PC-3 (cell line): ENCODE measurements at regions not wholly inside any gene's neighbourhood (a gene's known extent, or its start where the extent isn't known, plus 50 kb on each side); places are given as distances from the start of the nearest gene placed in this dataset.
"Not testable (repeated sequence)": the region's sequence is repeated elsewhere in the genome, so short reads cannot be mapped to it uniquely, and the experiment has no call there.

ENCODE experiments used
- EZH2 ChIP-seq: fragments of 300-600 bp; sonication (generic); IDR thresholded peaks from one replicate; pipeline ENCODE4 v1.6.1; 2017; ENCODE audit warnings: antibody characterized with exemption, mild to moderate bottlenecking, low read length; ENCODE audit not compliant: unreplicated experiment
- TF ChIP-seq, protein P1 (sequence below): fragments of 300-600 bp; sonication (generic); conservative IDR thresholded peaks from 2 replicates; pipeline ENCODE4 v1.5.1; 2017; ENCODE audit warnings: antibody characterized with exemption, low read depth, mild to moderate bottlenecking, low read length

DNA sequence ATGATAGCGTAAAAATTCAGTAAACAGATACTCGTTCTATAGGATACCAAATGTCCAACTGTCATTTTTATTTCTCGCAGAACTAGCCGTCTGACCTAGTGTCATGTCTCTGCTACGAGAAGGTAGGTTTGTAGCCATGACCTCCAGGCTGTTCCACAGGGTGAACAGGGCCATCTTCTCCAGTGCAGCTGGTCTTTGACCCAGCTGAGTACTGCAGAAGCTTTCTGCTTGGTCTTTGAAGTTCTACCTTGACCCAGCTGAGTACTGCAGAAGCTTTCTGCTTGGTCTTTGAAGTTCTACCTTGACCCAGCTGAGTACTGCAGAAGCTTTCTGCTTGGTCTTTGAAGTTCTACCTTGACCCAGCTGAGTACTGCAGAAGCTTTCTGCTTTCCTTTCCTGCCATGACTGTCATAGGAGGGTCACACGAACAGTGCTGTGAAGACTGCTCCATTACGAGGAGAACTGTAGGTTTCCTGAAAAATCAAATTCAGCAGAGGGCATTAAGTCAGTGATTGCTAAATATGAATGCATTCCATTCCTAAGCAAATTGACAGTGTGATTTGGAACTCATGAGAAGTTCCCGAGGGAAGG is 532.8 kb upstream of the NRP1 start:
- TF ChIP-seq, protein P1, sequence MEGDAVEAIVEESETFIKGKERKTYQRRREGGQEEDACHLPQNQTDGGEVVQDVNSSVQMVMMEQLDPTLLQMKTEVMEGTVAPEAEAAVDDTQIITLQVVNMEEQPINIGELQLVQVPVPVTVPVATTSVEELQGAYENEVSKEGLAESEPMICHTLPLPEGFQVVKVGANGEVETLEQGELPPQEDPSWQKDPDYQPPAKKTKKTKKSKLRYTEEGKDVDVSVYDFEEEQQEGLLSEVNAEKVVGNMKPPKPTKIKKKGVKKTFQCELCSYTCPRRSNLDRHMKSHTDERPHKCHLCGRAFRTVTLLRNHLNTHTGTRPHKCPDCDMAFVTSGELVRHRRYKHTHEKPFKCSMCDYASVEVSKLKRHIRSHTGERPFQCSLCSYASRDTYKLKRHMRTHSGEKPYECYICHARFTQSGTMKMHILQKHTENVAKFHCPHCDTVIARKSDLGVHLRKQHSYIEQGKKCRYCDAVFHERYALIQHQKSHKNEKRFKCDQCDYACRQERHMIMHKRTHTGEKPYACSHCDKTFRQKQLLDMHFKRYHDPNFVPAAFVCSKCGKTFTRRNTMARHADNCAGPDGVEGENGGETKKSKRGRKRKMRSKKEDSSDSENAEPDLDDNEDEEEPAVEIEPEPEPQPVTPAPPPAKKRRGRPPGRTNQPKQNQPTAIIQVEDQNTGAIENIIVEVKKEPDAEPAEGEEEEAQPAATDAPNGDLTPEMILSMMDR, result not testable (repeated sequence)
- not testable (repeated sequence) for TF ChIP-seq EZH2
